Neuron (in vitro differentiated cells): ENCODE measurements at regions not wholly inside any gene's neighbourhood (a gene's known extent, or its start where the extent isn't known, plus 50 kb on each side); places are given as distances from the start of the nearest gene placed in this dataset.
A peak's percentile ranks its signal among the peaks of the same experiment; 100 is the strongest.

Experiments
- H2AFZ ChIP-seq: one replicate; pipeline ENCODE4 v1.6.1; 2013; ENCODE audit warnings: low read depth, mild to moderate bottlenecking, inconsistent platforms, low read length, moderate library complexity
- H3K27me3 ChIP-seq: one replicate; pipeline ENCODE4 v1.6.1; 2013; ENCODE audit warnings: low read length; ENCODE audit not compliant: insufficient read depth
- H3K36me3 ChIP-seq: one replicate; pipeline ENCODE4 v1.6.1; 2013; ENCODE audit warnings: low read length; ENCODE audit not compliant: insufficient read depth
- H3K4me1 ChIP-seq: one replicate; pipeline ENCODE4 v1.6.1; 2013; ENCODE audit warnings: low read length; ENCODE audit not compliant: insufficient read depth
- H3K4me3 ChIP-seq: 2 replicates; pipeline ENCODE4 v1.5.1; 2013; ENCODE audit warnings: mild to moderate bottlenecking, low read length, moderate library complexity
- H3K9me3 ChIP-seq: one replicate; pipeline ENCODE4 v1.6.1; 2013; ENCODE audit warnings: low read length

DNA sequence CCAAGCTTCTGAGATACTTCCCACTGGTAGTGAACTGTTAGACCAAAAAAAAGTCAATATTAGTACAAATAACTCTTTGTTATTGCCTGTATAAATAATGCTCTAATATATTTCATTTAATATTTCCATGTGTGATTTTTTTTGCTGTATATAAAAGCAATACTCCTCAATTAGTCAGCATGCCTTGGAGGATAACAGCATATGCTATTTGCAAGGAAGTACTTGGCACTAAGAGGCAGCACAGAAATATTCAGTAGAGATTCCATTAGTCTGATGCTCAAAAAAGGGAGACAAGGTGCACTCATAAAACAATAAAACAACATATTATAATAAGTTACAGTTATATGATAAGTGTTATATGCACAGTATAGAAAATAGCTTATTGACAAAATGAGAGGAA is 296.6 kb upstream of the MPDZ start:
- H2AFZ ChIP-seq = no peak overlapping the region
- H3K36me3 ChIP-seq = no peaks in the 10 kb centered on the region
- H3K27me3 ChIP-seq = no peaks in the 10 kb centered on the region
- peaks cover 11% of the 10 kb centered on the region for H3K4me1 ChIP-seq
- H3K4me3 ChIP-seq = no peak overlapping the region
- H3K9me3 ChIP-seq = no peaks in the 10 kb centered on the region

GRCh38 chr9:13575558-13575957 is 296.1 kb upstream of the MPDZ start:
- Histone ChIP-seq H2AFZ (no peak overlapping the region), H3K9me3 (no peaks in the 10 kb centered on the region)

DNA sequence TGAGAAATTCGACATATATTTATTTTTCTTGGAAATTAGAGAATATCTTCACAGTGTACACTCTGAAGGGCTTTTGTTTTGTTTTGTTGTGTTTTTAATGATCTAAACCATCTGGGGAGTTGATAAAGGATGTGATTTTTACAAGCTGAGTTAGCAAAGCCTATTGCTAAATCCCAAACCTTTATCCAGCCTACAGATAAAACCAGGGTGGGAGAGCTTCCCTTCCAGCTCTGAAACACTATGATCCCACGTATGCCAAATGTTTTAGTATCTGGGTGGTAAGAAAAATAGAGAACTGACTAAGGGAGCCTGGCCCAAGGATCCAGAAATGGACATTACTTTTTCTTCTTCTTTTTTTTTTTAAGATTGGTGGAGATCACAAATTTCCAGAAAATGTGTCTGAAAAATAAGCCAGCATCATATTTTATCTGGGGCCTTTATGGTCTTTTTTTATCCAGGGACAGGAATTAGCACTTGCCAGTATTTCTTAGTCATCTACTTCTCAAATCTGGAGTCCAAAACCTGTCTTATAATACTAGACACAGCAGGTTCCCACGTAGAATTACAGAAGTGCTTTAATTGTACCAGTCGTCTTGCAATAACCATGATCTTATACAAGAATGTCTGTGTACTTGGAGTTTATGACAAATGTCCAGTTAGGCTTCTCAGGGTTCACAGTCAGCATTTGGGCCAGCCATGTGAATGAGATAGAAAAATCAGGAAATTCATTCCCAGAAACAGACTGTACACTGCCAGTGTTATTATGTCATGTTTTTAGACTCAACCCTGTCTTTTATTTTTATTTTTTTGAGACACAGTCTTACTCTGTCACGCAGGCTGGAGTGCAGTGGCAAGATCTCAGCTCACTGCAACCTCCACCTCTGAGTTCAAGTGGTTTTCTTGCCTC is 290.8 kb upstream of the MPDZ start:
- Histone ChIP-seq H3K4me3 (no peak overlapping the region), H3K27me3 (no peaks in the 10 kb centered on the region), H3K36me3 (no peaks in the 10 kb centered on the region), H3K9me3 (no peaks in the 10 kb centered on the region), H2AFZ (no peak overlapping the region), H3K4me1 (peaks cover 14% of the 10 kb centered on the region)

More at GRCh38 chr9:13575558-13575957, 296.1 kb upstream of the MPDZ start:
- Histone ChIP-seq H3K27me3 (no peaks in the 10 kb centered on the region), H3K4me3 (no peak overlapping the region), H3K4me1 (peaks cover 11% of the 10 kb centered on the region), H3K36me3 (no peaks in the 10 kb centered on the region)

DNA sequence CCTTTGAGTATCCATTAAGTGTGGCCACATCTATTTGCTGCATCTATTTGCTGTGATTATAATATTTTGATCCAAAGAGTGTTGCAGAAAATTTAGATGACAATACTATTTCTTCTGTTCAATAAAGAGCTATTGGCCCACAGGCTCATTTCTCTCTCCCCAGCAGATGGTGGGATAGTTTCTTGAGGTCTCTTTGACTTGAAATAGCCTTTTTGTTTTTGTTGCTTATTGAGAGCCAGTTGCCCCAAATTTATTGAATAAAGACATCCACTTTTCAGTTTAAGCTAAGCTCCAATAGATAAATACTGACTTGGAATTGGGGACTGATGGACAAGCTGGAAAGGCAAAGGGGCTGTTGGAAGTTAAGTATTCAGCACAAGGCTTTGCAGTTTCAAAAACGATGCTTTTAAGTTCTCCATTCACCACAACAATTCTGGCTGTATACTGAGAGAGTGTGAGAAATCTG is 290.1 kb upstream of the MPDZ start:
- Histone ChIP-seq H3K4me3 (no peak overlapping the region), H3K4me1 (peaks cover 13% of the 10 kb centered on the region), H3K27me3 (no peaks in the 10 kb centered on the region), H3K9me3 (no peaks in the 10 kb centered on the region), H2AFZ (no peak overlapping the region), H3K36me3 (no peaks in the 10 kb centered on the region)

DNA sequence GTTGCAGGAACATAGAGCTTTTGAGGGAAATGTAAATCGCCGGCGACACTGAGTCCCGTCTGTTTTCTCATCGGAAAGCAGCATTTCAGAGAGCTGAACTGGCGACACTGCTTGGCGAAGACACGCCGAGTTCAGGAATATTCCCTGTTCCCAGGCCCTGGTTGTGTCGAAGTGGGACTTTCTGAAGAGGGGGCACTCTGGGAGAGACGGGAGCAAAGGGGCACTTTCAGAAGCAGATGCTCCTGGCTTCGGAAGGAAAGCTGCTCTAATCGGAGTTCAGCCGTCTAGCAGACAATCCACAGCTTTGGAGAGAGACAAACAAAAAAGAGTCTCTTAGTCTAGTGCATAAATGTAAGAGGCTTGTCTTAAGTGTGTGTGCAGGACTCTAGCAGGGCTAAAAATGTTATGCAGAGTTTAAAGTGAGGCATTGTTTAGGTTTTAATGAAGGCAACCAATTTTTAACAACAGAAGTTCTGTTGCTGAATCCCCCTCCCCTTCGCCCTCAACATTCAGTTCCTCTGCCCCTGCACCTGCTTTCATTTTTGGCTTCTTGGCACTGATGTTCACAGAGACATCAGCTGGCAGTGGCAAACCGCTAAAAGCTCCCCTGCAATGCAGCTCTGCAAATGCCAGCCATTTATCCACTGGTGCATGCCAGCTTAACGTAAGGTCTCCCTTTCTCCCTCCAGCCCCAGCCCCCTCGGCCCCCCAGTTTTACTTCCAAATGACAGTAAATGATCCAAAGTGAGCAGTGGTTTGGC is 289.5 kb upstream of the MPDZ start:
- H2AFZ ChIP-seq = peak overlapping the region; percentile 71
- no peaks in the 10 kb centered on the region for H3K36me3 ChIP-seq
- H3K27me3 ChIP-seq = no peaks in the 10 kb centered on the region
- H3K9me3 ChIP-seq = no peaks in the 10 kb centered on the region
- peaks cover 13% of the 10 kb centered on the region for H3K4me1 ChIP-seq
- peak overlapping the region; percentile 9 for H3K4me3 ChIP-seq

DNA sequence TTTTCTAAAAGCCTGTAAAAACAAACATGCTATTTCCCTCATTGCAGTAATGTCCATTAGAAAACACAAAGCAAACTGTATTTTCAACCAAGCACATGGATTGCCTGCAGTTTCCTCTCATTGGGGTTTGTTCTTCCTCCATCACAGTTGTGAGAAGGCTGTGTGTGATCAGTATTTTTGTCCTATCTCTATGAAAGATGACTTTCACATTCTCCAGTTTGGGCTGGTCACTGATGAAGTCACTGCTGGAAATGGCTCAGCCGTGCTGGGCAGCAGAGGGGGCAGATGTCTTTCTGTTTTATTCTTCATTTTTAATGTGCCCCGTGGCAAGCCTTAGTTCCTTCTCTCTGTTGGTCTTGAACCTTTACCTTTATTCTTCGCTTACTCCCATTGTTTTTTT is 288.9 kb upstream of the MPDZ start:
- peak overlapping the region; percentile 71 for H2AFZ ChIP-seq
- H3K27me3 ChIP-seq = no peaks in the 10 kb centered on the region
- peaks cover 13% of the 10 kb centered on the region for H3K4me1 ChIP-seq
- H3K4me3 ChIP-seq = peak overlapping the region; percentile 9
- H3K36me3 ChIP-seq = no peaks in the 10 kb centered on the region
- no peaks in the 10 kb centered on the region for H3K9me3 ChIP-seq

DNA sequence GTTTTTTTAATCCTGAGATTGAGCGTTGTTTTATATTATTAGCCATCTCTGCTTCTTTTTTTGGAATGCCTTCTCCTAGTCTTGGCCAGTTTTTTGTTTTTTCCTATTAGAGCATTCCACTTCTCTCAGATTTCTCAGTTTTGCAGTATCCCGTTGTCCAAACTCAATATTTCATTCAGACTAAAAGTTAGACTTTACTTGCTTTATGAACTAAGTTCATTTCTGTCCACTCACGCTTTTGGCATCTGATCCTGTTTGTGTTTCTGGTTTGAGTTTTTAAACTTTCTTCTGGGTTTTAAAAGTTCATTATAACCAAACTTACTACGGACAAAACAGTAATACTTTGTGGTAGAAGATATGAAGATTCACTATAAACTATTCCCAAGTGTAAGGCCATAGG is 288.3 kb upstream of the MPDZ start:
- Histone ChIP-seq H3K27me3 (no peaks in the 10 kb centered on the region), H3K36me3 (no peaks in the 10 kb centered on the region), H3K4me3 (no peak overlapping the region), H2AFZ (no peak overlapping the region), H3K9me3 (no peaks in the 10 kb centered on the region), H3K4me1 (peaks cover 13% of the 10 kb centered on the region)

- no peak overlapping the region for H2AFZ ChIP-seq
- H3K4me1 ChIP-seq = no peaks in the 10 kb centered on the region
- H3K9me3 ChIP-seq = no peaks in the 10 kb centered on the region
- no peak overlapping the region for H3K4me3 ChIP-seq
- H3K27me3 ChIP-seq = no peaks in the 10 kb centered on the region
- no peaks in the 10 kb centered on the region for H3K36me3 ChIP-seq
These were observed 278.3 kb upstream of the MPDZ start for GRCh38 chr9:13557746-13558145.

DNA sequence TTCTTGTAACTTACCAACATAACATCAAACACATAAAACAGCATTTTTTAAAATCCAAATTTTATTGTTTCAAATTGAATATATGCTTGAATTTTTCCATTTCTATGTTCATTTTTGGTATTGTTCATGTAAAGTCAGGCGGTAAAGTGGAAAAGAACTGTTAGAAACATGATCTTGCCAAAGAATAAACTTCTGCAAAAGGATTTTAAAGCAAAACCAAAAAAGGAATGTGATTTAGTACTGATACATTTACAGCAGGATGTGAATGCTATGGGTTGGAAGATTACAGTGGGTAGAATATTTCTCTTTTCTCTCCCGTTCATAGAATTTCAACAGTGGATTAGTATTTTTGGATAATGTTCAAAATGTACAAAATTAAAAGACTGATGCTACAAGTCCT is 277.2 kb upstream of the MPDZ start:
- no peaks in the 10 kb centered on the region for H3K9me3 ChIP-seq
- H2AFZ ChIP-seq = no peak overlapping the region
- no peaks in the 10 kb centered on the region for H3K36me3 ChIP-seq
- no peaks in the 10 kb centered on the region for H3K4me1 ChIP-seq
- no peaks in the 10 kb centered on the region for H3K27me3 ChIP-seq
- no peak overlapping the region for H3K4me3 ChIP-seq

DNA sequence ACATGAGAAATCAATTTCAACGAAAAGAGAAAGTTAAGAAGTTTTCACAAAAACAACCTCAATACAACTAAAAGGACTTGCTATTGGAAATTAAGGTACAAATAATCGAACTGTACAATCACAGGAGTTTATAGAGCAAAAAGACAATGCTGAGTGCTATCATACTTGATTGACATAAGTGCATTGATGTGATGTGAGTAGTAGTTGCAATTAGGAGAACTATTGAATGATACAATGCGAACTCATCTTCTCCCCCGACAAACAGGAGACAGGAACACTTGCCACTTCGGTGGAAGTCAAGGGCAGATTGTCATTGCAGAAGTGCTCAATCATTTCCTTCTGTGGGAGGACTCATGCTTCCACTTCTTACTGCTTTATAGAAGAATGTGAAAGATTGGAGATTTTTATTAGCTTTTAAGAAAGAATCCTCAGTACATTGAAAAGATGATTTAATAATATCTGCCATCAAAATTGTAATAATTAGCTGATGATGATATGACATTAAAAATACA is 276.6 kb upstream of the MPDZ start:
- Histone ChIP-seq H3K4me3 (no peak overlapping the region), H3K9me3 (peaks cover under 1% of the 10 kb centered on the region), H3K4me1 (no peaks in the 10 kb centered on the region)

DNA sequence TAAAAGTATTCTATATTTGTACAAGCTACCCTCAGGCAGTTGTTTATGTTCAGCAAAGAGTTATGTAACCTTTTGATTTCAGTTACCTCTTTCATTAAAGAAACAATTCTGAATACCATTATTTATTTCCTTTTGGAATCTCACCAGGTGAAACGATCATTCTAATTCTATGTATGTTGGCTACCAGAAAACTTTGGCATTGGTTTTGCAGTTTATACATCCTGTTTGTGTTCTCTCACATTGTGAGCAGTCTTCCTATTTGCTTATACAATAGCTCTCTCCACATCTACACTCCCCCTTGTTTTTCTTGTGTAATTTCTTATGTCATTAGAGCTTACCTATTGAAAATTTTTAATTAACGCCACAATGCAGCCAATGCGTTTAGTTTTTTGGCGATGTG is 276.0 kb upstream of the MPDZ start:
- H3K4me3 ChIP-seq = no peak overlapping the region
- H3K4me1 ChIP-seq = no peaks in the 10 kb centered on the region
- H3K36me3 ChIP-seq = no peaks in the 10 kb centered on the region
- no peak overlapping the region for H2AFZ ChIP-seq
- peaks cover 3% of the 10 kb centered on the region for H3K9me3 ChIP-seq
- H3K27me3 ChIP-seq = no peaks in the 10 kb centered on the region

More for the DNA sequence above, 276.6 kb upstream of the MPDZ start:
- H3K36me3 ChIP-seq = no peaks in the 10 kb centered on the region
- no peaks in the 10 kb centered on the region for H3K27me3 ChIP-seq
- no peak overlapping the region for H2AFZ ChIP-seq

- H2AFZ ChIP-seq = no peak overlapping the region
- peaks cover 3% of the 10 kb centered on the region for H3K9me3 ChIP-seq
- H3K36me3 ChIP-seq = no peaks in the 10 kb centered on the region
- H3K27me3 ChIP-seq = no peaks in the 10 kb centered on the region
- no peak overlapping the region for H3K4me3 ChIP-seq
- no peaks in the 10 kb centered on the region for H3K4me1 ChIP-seq
These were observed 275.1 kb upstream of the MPDZ start for GRCh38 chr9:13554626-13555025.

GRCh38 chr9:13552606-13553215 is 273.2 kb upstream of the MPDZ start:
- Histone ChIP-seq H3K4me1 (peaks cover 11% of the 10 kb centered on the region), H3K27me3 (no peaks in the 10 kb centered on the region), H3K9me3 (peaks cover 3% of the 10 kb centered on the region), H3K4me3 (no peak overlapping the region), H3K36me3 (no peaks in the 10 kb centered on the region), H2AFZ (no peak overlapping the region)
